ENCODE measurements at regions not wholly inside any gene's neighbourhood (a gene's known extent, or its start where the extent isn't known, plus 50 kb on each side); places are given as distances from the start of the nearest gene placed in this dataset.

- TF ChIP-seq CTCF (optimal IDR thresholded peaks at IDR 0.05 in 1 of 3, IDR thresholded peaks at IDR 0.05 in 1 of 3, conservative IDR thresholded peaks at IDR 0.05 in 1 of 3; ENCODE audit: extremely low read depth in 1 of 3, insufficient read depth in 2 of 3, low read length in 3 of 3), result no peak
- no peak for TF ChIP-seq EZH2 (IDR thresholded peaks at IDR 0.05; ENCODE audit: low read length)
Measured at GRCh38 chr14:44730860-44731259, 223.8 kb upstream of the FSCB start.

Measured in keratinocyte (primary cell).